CD4-positive, alpha-beta T cell treated with Interleukin-2 at 100 ng/mL for 4 hours (primary cell): ENCODE measurements at regions not wholly inside any gene's neighbourhood (a gene's known extent, or its start where the extent isn't known, plus 50 kb on each side); places are given as distances from the start of the nearest gene placed in this dataset.
"Not testable (repeated sequence)": the region's sequence is repeated elsewhere in the genome, so short reads cannot be mapped to it uniquely, and the experiment has no call there.

ENCODE experiments used
- DNase-seq: peaks from one replicate; pipeline ENCODE4 v3.0.0-alpha.2; 2020; ENCODE audit warnings: low spot score

- no peak for DNase-seq
Observed at GRCh38 chr6:4655196-4656025, 120.8 kb upstream of the CDYL start.

DNA sequence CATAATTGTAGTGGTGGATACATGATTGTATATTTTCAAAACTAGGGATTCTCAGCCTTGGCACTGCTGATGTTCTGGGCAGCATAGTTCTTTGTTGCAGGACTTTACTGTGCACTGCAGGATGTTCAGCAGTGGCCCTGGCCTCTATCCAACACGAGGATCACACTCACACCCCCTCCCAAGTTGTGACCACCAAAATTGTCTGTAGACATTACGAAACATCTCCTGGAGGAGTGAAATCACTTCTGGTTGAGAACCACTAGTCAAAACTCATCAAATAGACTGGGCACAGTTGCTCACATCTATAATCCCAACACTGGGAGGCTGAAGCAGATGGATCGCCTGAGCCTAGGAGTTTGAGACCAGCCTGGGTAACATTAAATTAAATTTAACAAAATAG is 123.1 kb upstream of the CDYL start:
- DNase-seq: no peak

GRCh38 chr6:4651831-4652467 is 124.3 kb upstream of the CDYL start:
- DNase-seq: no peak

DNA sequence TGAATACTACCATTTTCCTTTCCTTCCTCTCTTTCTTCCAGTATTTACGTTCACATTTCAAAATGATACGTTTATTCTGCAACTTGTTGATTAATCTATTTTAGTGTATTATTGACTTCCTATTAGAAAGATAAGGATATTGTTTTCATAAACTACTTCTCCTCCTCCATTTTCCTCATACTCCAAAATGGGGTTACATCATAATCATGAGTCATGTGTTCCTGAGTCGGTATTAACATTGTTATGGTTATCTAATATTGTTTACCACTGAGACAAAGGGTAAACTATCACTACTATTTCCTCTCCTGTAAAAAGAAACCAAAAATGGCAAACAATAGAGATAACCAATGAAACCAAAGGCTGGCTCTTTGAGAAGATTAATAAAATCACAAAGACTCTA is 126.5 kb upstream of the CDYL start:
- DNase-seq: no peak

DNA sequence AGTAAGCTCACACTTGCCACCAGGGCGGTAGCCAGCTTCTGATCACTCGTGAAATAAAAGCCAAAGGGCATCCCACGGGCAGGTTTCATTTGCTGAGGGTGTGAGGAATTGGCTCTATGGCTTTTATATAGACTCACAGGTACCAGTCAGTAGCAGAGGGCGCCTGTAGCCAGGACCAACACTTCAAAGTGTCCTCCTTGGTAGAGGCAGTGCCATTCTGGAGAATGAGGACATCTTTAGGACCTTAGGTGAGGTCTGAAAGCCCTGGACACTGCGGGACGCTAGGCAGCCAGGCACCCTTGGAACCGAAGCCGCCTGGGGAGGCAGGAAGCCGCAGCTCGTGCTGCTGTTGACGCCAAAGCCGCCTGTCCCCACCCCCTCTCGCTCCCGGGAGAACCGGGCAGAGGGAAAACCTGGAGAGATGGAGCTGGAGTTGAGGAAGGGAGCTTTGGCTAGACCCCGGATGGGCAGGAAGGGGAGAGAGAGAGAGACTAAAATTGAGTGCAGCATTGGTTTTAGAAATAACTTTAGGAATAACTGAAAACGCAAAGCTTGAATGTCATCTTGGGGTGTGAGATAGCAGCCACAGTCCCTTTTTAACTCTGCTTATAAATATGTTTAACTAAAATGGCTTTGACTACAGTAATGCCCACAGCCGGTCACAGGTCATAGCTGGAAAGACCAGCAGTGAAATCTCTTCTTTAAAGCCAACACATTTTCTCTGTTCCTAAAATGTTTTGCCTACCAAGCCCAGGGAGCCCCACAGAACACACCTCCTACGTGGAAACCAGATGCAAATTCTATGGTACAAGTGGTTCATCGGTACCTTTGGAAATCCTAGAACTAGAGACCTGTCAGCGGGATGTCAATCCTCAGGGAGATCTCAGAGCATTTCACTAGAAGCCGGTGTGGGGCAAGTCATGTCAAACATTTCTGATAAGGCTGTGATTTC is 128.5 kb upstream of the CDYL start:
- no peak for DNase-seq

- DNase-seq: no peak
Observed at GRCh38 chr6:4645713-4646360, 130.4 kb upstream of the CDYL start.

DNA sequence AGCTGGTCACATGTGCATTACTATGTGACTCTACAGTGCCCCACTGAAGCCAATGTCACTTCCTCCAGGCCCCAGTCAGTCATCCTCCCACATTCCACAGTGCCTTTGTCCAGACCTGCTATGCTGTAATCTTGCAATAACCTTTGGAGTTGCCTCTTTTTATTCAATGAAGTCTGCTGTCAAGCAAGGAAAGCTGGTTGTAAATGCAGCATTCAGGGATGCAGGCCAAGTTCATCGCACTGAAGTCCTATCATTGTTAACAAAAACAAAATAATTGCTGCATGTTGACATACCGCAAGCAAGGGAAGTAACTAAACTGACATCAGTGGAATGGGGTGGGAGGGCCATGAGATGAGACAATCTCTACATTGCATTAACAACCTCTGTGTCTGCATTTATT is 131.2 kb upstream of the CDYL start:
- no peak for DNase-seq

DNA sequence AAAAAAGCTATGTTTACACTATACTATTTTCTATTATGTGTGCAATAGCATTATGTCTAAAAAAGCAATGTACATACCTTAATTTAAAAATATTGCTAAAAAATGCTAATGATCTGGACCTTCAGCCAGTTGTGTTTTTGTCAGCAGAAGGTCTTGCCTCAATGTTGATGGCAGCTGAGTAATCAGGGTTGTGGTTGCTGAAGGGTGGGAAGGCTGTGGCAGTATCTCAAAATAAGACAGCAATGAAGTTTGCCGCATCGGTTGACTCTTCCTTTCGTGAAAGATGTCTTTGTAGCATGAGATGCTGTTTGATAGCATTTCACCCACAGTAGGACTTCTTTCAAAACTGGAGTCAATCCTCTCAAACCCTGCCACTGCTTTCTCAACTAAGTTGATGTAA is 134.7 kb upstream of the CDYL start:
- no peak for DNase-seq

- DNase-seq: no peak
Observed at GRCh38 chr6:4640139-4640538, 136.1 kb upstream of the CDYL start.

DNA sequence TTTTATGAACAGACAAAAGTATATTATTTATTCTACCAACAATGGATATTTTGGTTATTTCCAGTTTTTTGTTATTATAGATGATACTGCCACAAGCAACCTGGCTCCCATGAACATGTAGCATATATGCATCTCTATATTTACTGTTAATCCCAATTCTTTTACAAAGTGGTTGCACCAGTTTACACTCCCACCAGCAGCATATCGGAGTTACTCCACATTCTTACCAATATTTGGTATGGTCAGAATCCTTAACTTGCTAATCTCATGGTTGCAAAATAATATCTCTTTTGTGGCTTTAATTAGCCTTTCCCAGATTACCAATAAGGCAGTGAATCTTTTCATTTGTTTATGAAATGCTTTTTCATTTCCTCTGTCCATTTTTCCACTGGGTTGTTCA is 137.6 kb upstream of the CDYL start:
- no peak for DNase-seq

GRCh38 chr6:4637691-4638433 is 138.3 kb upstream of the CDYL start:
- DNase-seq: no peak

DNA sequence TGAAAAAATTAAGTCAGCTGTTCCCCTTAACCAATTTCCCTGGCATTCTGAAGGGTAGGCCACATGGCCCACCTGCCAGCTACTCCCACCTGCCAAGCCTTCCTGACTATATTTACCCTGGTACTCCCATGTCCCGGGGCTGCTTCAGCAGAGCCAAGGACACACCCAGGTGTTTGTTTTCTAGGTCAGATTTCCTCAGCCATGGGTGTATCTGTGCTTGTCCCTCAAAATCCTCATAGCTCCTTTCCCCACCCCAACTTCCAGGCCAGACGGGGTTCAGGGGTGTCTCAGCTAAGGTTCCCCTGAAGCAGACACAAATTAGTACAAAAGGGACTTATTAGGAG is 139.4 kb upstream of the CDYL start:
- DNase-seq: no peak

- no peak for DNase-seq
Observed at GRCh38 chr6:4636191-4636880, 139.9 kb upstream of the CDYL start.

DNA sequence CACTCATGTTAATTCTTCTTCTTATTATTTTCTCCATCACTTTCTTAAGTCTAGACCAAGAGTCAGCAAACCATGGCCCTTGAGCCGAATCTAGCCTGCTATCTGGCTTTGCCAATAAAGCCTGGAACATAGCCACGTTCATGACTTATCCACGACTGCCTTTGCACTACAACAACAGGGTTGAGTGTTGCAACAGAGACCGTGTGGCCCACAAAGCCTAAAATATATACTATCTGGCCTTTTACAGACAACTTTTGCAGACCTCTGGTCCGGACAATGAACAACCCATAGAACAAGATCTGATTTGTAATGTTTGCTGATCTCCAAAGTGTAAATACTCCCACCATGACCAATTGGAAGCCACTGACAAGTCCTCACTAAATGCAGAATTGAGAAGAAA is 140.5 kb upstream of the CDYL start:
- DNase-seq: no peak

DNA sequence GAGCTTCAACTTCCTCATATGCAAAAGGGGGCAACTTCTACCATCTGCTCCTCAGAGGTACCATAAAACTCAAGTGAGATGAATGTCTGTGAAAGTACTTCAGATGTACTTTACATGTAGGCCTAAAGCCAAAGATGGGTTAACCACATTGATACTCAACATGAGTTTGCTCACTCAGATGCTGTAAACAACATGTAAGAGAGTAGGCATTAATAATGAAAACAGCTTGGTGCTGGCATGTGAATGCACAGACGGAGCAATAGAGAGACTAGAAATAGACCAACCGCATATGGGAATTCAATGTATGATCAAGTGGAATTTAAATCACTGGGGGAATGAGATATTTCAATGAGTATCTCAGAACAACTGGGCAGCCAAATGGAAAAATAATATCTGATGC is 143.8 kb upstream of the CDYL start:
- DNase-seq: no peak

GRCh38 chr6:4629789-4630188 is 146.4 kb upstream of the CDYL start:
- DNase-seq: not testable (repeated sequence)

- no peak for DNase-seq
Observed at GRCh38 chr6:4625557-4625956, 150.6 kb upstream of the CDYL start.

DNA sequence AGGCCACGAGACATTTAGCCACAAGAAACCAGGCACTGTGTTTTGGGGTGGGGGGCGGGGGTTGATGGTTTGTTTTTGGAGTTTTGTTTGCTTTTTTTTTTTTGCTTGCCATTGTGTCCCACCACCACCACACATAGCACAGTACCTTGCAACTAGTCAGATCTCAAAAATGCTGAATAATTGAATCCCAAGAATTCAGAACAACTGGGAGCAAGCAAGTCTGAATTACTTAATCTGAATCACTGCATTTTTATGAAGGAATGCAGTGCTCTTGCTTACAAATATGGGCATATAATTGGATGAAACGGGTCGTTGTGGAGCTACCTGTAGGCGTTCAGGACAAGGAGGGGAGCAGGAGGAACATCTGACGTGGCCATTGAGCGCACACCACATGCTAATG is 151.5 kb upstream of the CDYL start:
- no peak for DNase-seq

GRCh38 chr6:4620284-4621151 is 155.7 kb upstream of the CDYL start:
- DNase-seq: no peak

GRCh38 chr6:4616311-4616710 is 159.9 kb upstream of the CDYL start:
- no peak for DNase-seq
